Activated naive CD8-positive, alpha-beta T cell treated with anti-CD3 and anti-CD28 coated beads, Interleukin-2, amount 10 ng/mL, durations not matched to agents 7 days and 5 days (primary cell): ENCODE measurements at regions not wholly inside any gene's neighbourhood (a gene's known extent, or its start where the extent isn't known, plus 50 kb on each side); places are given as distances from the start of the nearest gene placed in this dataset.
"Not testable (repeated sequence)": the region's sequence is repeated elsewhere in the genome, so short reads cannot be mapped to it uniquely, and the experiment has no call there.

Experiments used
- ATAC-seq: fragments of 150-1000 bp; cut with Tn5 transposase; one replicate; pipeline ENCODE4 v1.10.0; 2021; ENCODE audit warnings: low read depth, moderate library complexity
- POLR2A ChIA-PET: fragments of 350-600 bp; sonication (Branson Sonifier 250); formaldehyde crosslinking; loops from one replicate; lab custom pipeline; 2021; ENCODE audit warnings: antibody characterized with exemption; lab: Charles Lee
- DNase-seq: peaks from one replicate; pipeline ENCODE4 v3.0.0; 2021
- H3K27ac Mint-ChIP-seq: one replicate; pipeline ENCODE4 v1.8.0; 2022; ENCODE audit warnings: mild to moderate bottlenecking, mixed read lengths
- H3K27me3 Mint-ChIP-seq: one replicate; pipeline ENCODE4 v1.8.0; 2022; ENCODE audit warnings: mild to moderate bottlenecking, moderate library complexity, mixed read lengths
- H3K36me3 Mint-ChIP-seq: one replicate; pipeline ENCODE4 v1.8.0; 2021; ENCODE audit warnings: mild to moderate bottlenecking, mixed read lengths
- H3K4me1 Mint-ChIP-seq: one replicate; pipeline ENCODE4 v1.8.0; 2021; ENCODE audit warnings: mixed read lengths
- H3K4me3 Mint-ChIP-seq: one replicate; pipeline ENCODE4 v1.8.0; 2022; ENCODE audit warnings: mild to moderate bottlenecking, moderate library complexity, mixed read lengths
- H3K9me3 Mint-ChIP-seq: one replicate; pipeline ENCODE4 v1.8.0; 2021; ENCODE audit warnings: mixed read lengths

- POLR2A ChIA-PET = interaction anchor here (0.6 to 1.9 kb wide), 6 partner anchors 9 to 1854 kb away, joined by 3 to 6 read pairs (median 3); partner anchors contain the start of genes IFRD1 and TMEM168
- Mint-ChIP-seq H3K9me3 (no peaks in the 10 kb centered on the region), H3K27me3 (peaks cover 2% of the 10 kb centered on the region), H3K4me3 (peak overlapping the region; percentile 89), H3K27ac (peak overlapping the region; percentile 91), H3K36me3 (peaks cover 7% of the 10 kb centered on the region), H3K4me1 (peaks cover 26% of the 10 kb centered on the region)
- DNase-seq (peak; percentile 98), ATAC-seq (peak; percentile 96)
Observed at GRCh38 chr7:112939574-112940313, 146.9 kb downstream of the GPR85 start.

GRCh38 chr7:112938863-112939573, 147.6 kb downstream of the GPR85 start:
- no peaks in the 10 kb centered on the region for H3K9me3 Mint-ChIP-seq
- ATAC-seq = peak; percentile 6
- peak overlapping the region; percentile 89 for H3K4me3 Mint-ChIP-seq
- peaks cover 2% of the 10 kb centered on the region for H3K27me3 Mint-ChIP-seq
- H3K27ac Mint-ChIP-seq = peak overlapping the region; percentile 84
- POLR2A ChIA-PET = interaction anchor here (0.7 to 1.9 kb wide), 4 partner anchors 8 to 1853 kb away, joined by 3 to 6 read pairs (median 3); partner anchors contain the start of genes IFRD1 and TMEM168
- H3K36me3 Mint-ChIP-seq = peaks cover 10% of the 10 kb centered on the region
- no peak for DNase-seq
- peaks cover 27% of the 10 kb centered on the region for H3K4me1 Mint-ChIP-seq

- DNase-seq (no peak), ATAC-seq (no peak)
- Mint-ChIP-seq H3K27me3 (no peaks in the 10 kb centered on the region), H3K9me3 (no peaks in the 10 kb centered on the region), H3K4me3 (peak overlapping the region; percentile 89), H3K4me1 (peaks cover 27% of the 10 kb centered on the region), H3K27ac (no peak overlapping the region), H3K36me3 (peaks cover 10% of the 10 kb centered on the region)
- POLR2A ChIA-PET = no interaction called here
Observed at GRCh38 chr7:112937651-112938415, 147.6 kb upstream of the TMEM168 start.

GRCh38 chr7:112933598-112933997, 143.4 kb upstream of the TMEM168 start:
- peaks cover 21% of the 10 kb centered on the region for H3K4me1 Mint-ChIP-seq
- no peak overlapping the region for H3K27ac Mint-ChIP-seq
- POLR2A ChIA-PET = no interaction called here

GRCh38 chr7:112930787-112931186, 140.6 kb upstream of the TMEM168 start:
- no peak overlapping the region for H3K4me3 Mint-ChIP-seq
- no peaks in the 10 kb centered on the region for H3K27me3 Mint-ChIP-seq
- H3K27ac Mint-ChIP-seq = no peak overlapping the region
- H3K36me3 Mint-ChIP-seq = peaks cover 14% of the 10 kb centered on the region
- ATAC-seq (no peak), DNase-seq (no peak)
- peaks cover 2% of the 10 kb centered on the region for H3K9me3 Mint-ChIP-seq
- peaks cover 6% of the 10 kb centered on the region for H3K4me1 Mint-ChIP-seq
- POLR2A ChIA-PET = interaction anchor here (1.2 kb wide), 1 partner anchor 9 kb away, joined by 3 read pairs; a partner anchor contains a TSS

More at GRCh38 chr7:112933598-112933997, 143.4 kb upstream of the TMEM168 start:
- no peak for DNase-seq
- Mint-ChIP-seq H3K36me3 (peaks cover 16% of the 10 kb centered on the region), H3K27me3 (no peaks in the 10 kb centered on the region), H3K9me3 (no peaks in the 10 kb centered on the region), H3K4me3 (no peak overlapping the region)
- ATAC-seq = no peak

- DNase-seq (no peak), ATAC-seq (no peak)
- Mint-ChIP-seq H3K9me3 (peaks cover 2% of the 10 kb centered on the region), H3K4me3 (no peak overlapping the region), H3K36me3 (peaks cover 13% of the 10 kb centered on the region), H3K4me1 (peaks cover 4% of the 10 kb centered on the region), H3K27me3 (no peaks in the 10 kb centered on the region), H3K27ac (no peak overlapping the region)
- POLR2A ChIA-PET = no interaction called here
Observed at GRCh38 chr7:112929421-112929820, 139.2 kb upstream of the TMEM168 start.

- Mint-ChIP-seq H3K27ac (no peak overlapping the region), H3K4me3 (no peak overlapping the region), H3K36me3 (peaks cover 13% of the 10 kb centered on the region), H3K9me3 (peaks cover 2% of the 10 kb centered on the region), H3K27me3 (no peaks in the 10 kb centered on the region), H3K4me1 (peaks cover 2% of the 10 kb centered on the region)
- ATAC-seq (no peak), DNase-seq (no peak)
- POLR2A ChIA-PET = no interaction called here
Observed at GRCh38 chr7:112926018-112926417, 135.8 kb upstream of the TMEM168 start.

- H3K36me3 Mint-ChIP-seq, ATAC-seq, H3K27ac Mint-ChIP-seq, H3K4me3 Mint-ChIP-seq, H3K4me1 Mint-ChIP-seq, POLR2A ChIA-PET, H3K27me3 Mint-ChIP-seq, DNase-seq, H3K9me3 Mint-ChIP-seq: not testable (repeated sequence)
Observed at GRCh38 chr7:112922546-112922945, 132.4 kb upstream of the TMEM168 start.

GRCh38 chr7:112916431-112916830, 126.2 kb upstream of the TMEM168 start:
- ATAC-seq, H3K27ac Mint-ChIP-seq, H3K4me1 Mint-ChIP-seq, POLR2A ChIA-PET, H3K9me3 Mint-ChIP-seq, H3K4me3 Mint-ChIP-seq, H3K27me3 Mint-ChIP-seq, DNase-seq: not testable (repeated sequence)
- peaks cover 27% of the 10 kb centered on the region for H3K36me3 Mint-ChIP-seq

GRCh38 chr7:112908086-112908485, 117.9 kb upstream of the TMEM168 start:
- Mint-ChIP-seq H3K4me1 (no peaks in the 10 kb centered on the region), H3K9me3 (peaks cover 5% of the 10 kb centered on the region), H3K27me3 (no peaks in the 10 kb centered on the region), H3K4me3 (no peak overlapping the region), H3K27ac (no peak overlapping the region), H3K36me3 (peaks cover 43% of the 10 kb centered on the region)
- no peak for DNase-seq
- ATAC-seq = no peak
- POLR2A ChIA-PET = no interaction called here

- Mint-ChIP-seq H3K36me3 (peaks cover 40% of the 10 kb centered on the region), H3K4me3 (no peak overlapping the region), H3K9me3 (peaks cover 5% of the 10 kb centered on the region), H3K27ac (no peak overlapping the region), H3K27me3 (no peaks in the 10 kb centered on the region), H3K4me1 (no peaks in the 10 kb centered on the region)
- no peak for ATAC-seq
- POLR2A ChIA-PET = no interaction called here
- DNase-seq = no peak
Observed at GRCh38 chr7:112907658-112908057, 117.5 kb upstream of the TMEM168 start.

GRCh38 chr7:112905950-112906349, 115.8 kb upstream of the TMEM168 start:
- DNase-seq (no peak), ATAC-seq (no peak)
- H3K9me3 Mint-ChIP-seq = peaks cover 2% of the 10 kb centered on the region
- H3K27me3 Mint-ChIP-seq = no peaks in the 10 kb centered on the region
- peaks cover 35% of the 10 kb centered on the region for H3K36me3 Mint-ChIP-seq
- no peaks in the 10 kb centered on the region for H3K4me1 Mint-ChIP-seq
- no peak overlapping the region for H3K27ac Mint-ChIP-seq
- POLR2A ChIA-PET = no interaction called here
- no peak overlapping the region for H3K4me3 Mint-ChIP-seq

- DNase-seq (no peak), ATAC-seq (no peak)
- Mint-ChIP-seq H3K36me3 (peaks cover 30% of the 10 kb centered on the region), H3K4me1 (no peaks in the 10 kb centered on the region), H3K9me3 (peaks cover 2% of the 10 kb centered on the region), H3K27me3 (no peaks in the 10 kb centered on the region), H3K27ac (no peak overlapping the region), H3K4me3 (no peak overlapping the region)
- POLR2A ChIA-PET = no interaction called here
Observed at GRCh38 chr7:112905413-112905812, 115.2 kb upstream of the TMEM168 start.
